Mesodermal cell (in vitro differentiated cells): ENCODE measurements at regions not wholly inside any gene's neighbourhood (a gene's known extent, or its start where the extent isn't known, plus 50 kb on each side); places are given as distances from the start of the nearest gene placed in this dataset.
A peak's percentile ranks its signal among the peaks of the same experiment; 100 is the strongest.

ENCODE experiments used
- H3K27ac ChIP-seq: 2 replicates; pipeline ENCODE4 v1.7.0; 2013; ENCODE audit warnings: mild to moderate bottlenecking, low read depth, low read length, moderate library complexity; ENCODE audit not compliant: severe bottlenecking
- H3K36me3 ChIP-seq: 2 replicates; pipeline ENCODE4 v1.7.1; 2013; ENCODE audit warnings: mild to moderate bottlenecking, low read length, moderate library complexity; ENCODE audit not compliant: control insufficient read depth, insufficient read depth
- H3K4me1 ChIP-seq: one replicate; pipeline ENCODE4 v1.7.1; 2013; ENCODE audit warnings: mild to moderate bottlenecking, low read length; ENCODE audit not compliant: insufficient read depth, control insufficient read depth, poor library complexity, severe bottlenecking
- H3K4me3 ChIP-seq: 2 replicates; pipeline ENCODE4 v1.7.0; 2013; ENCODE audit warnings: low read length, control low read depth, mild to moderate bottlenecking; ENCODE audit not compliant: insufficient read depth, poor library complexity, severe bottlenecking; ENCODE audit errors: extremely low read depth
- H3K9me3 ChIP-seq: 2 replicates; pipeline ENCODE4 v1.7.1; 2013; ENCODE audit warnings: mild to moderate bottlenecking, low read length, moderate library complexity; ENCODE audit not compliant: control insufficient read depth
- WGBS, 2 experiments: methylation state at CpG; one replicate each; pipeline ENCODE4 v1.1.5; 2013; ENCODE audit warnings: missing lambda C conversion rate in 2 of 2; ENCODE audit not compliant: insufficient coverage in 2 of 2; 5-methylcytosine and 5-hydroxymethylcytosine counted together

DNA sequence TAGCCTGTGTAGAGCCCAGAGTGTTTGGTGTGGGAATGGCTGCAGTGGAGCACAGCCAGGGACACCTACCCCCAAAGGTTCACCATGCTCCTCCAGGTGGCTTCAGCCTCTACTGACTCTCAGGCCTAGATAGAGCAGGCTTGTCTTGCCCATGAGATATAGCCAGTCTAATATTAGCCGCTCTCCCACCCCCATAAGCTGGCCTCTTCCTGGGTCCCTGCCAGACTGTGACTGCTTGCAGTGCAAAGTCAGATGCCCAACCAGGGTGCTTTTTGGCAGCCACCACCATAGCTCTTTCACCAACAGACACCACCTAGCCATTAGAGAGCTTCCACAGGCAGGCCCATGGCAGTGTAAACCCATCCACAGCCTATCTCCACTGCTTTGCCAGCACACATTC, 405.3 kb downstream of the MBD2 start:
- 86 to 100% methylated on average over 1 of the region's 1 CpG for WGBS, 2 experiments
- H3K27ac ChIP-seq: no peak overlapping the region
- no peak overlapping the region for H3K4me3 ChIP-seq
- no peaks in the 10 kb centered on the region for H3K4me1 ChIP-seq
- no peaks in the 10 kb centered on the region for H3K36me3 ChIP-seq
- H3K9me3 ChIP-seq: no peaks in the 10 kb centered on the region

GRCh38 chr18:53817976-53818950, 406.2 kb downstream of the MBD2 start:
- Histone ChIP-seq H3K27ac (no peak overlapping the region), H3K4me1 (no peaks in the 10 kb centered on the region), H3K36me3 (no peaks in the 10 kb centered on the region), H3K4me3 (no peak overlapping the region), H3K9me3 (no peaks in the 10 kb centered on the region)
- WGBS, 2 experiments: no CpG with 5 or more reads among the region's 1 CpG

- Histone ChIP-seq H3K9me3 (no peaks in the 10 kb centered on the region), H3K4me3 (no peak overlapping the region), H3K27ac (no peak overlapping the region), H3K4me1 (peaks cover 16% of the 10 kb centered on the region), H3K36me3 (no peaks in the 10 kb centered on the region)
- WGBS, 2 experiments: 100% methylated on average over 1 of the region's 2 CpGs
These were observed 424.3 kb downstream of the MBD2 start for GRCh38 chr18:53800171-53800570.

DNA sequence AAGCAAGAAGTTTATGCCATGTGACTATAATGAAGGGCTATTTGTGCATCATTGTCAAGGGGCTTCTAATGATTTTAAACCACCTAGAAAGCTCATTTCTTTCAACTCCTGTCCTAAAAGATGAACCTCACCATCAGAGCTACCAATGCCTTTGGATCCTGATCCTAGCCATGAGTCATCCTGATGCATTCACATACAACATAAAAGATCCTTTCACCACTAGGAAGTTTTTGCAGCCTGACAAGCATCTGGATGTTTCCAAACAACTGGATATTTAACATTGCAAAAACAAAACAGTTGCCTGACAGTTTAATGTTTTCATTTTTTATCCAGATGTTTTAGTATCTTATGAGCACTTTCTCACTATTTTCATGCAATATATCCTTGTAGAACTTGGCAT, 425.3 kb downstream of the MBD2 start:
- Histone ChIP-seq H3K4me1 (peaks cover 16% of the 10 kb centered on the region), H3K36me3 (no peaks in the 10 kb centered on the region), H3K9me3 (no peaks in the 10 kb centered on the region), H3K27ac (no peak overlapping the region), H3K4me3 (no peak overlapping the region)

- no peaks in the 10 kb centered on the region for H3K9me3 ChIP-seq
- peaks cover 16% of the 10 kb centered on the region for H3K4me1 ChIP-seq
These were observed 426.0 kb downstream of the MBD2 start for GRCh38 chr18:53798516-53798915.

GRCh38 chr18:53797998-53798495, 426.4 kb downstream of the MBD2 start:
- Histone ChIP-seq H3K27ac (no peak overlapping the region), H3K4me3 (no peak overlapping the region), H3K4me1 (peaks cover 16% of the 10 kb centered on the region), H3K9me3 (no peaks in the 10 kb centered on the region), H3K36me3 (no peaks in the 10 kb centered on the region)
- WGBS, 2 experiments: 67% methylated on average over 2 of the region's 2 CpGs

More at GRCh38 chr18:53798516-53798915, 426.0 kb downstream of the MBD2 start:
- no peak overlapping the region for H3K4me3 ChIP-seq
- 86 to 100% methylated on average over 1 of the region's 1 CpG for WGBS, 2 experiments
- no peak overlapping the region for H3K27ac ChIP-seq
- no peaks in the 10 kb centered on the region for H3K36me3 ChIP-seq

- WGBS, 2 experiments: 100% methylated on average over 1 of the region's 1 CpG; no CpG with 5 or more reads in 1 of the 2 experiments
- Histone ChIP-seq H3K27ac (peak overlapping the region; percentile 70), H3K9me3 (no peaks in the 10 kb centered on the region), H3K36me3 (no peaks in the 10 kb centered on the region), H3K4me3 (no peak overlapping the region), H3K4me1 (peaks cover 16% of the 10 kb centered on the region)
These were observed 428.3 kb downstream of the MBD2 start for GRCh38 chr18:53796040-53796729.

- H3K4me3 ChIP-seq: no peak overlapping the region
- no peaks in the 10 kb centered on the region for H3K9me3 ChIP-seq
- H3K4me1 ChIP-seq: peaks cover 16% of the 10 kb centered on the region
- H3K36me3 ChIP-seq: no peaks in the 10 kb centered on the region
- peak overlapping the region; percentile 8 for H3K27ac ChIP-seq
These were observed 428.9 kb downstream of the MBD2 start for GRCh38 chr18:53795610-53796009.

DNA sequence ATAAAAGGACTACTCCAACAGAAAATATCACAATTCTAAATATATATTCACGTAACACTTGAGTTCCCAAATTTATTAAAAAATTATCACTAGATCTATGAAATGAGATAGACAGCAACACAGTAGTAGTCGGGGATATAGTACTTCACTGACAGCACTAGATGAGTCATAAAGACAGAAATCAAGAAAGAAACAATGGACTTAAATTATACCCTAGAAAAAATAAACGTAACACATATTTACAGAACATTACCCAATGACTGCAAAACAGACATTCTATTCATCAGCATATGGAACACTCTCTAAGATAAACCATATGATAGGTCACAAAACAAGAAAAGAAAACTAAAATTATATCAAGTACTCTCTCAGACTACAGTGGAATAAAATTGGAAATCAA, 429.4 kb downstream of the MBD2 start:
- Histone ChIP-seq H3K27ac (no peak overlapping the region), H3K36me3 (no peaks in the 10 kb centered on the region), H3K9me3 (no peaks in the 10 kb centered on the region), H3K4me1 (peaks cover 16% of the 10 kb centered on the region), H3K4me3 (no peak overlapping the region)
- 87 to 100% methylated on average over 1 to 2 of the region's 3 CpGs for WGBS, 2 experiments

DNA sequence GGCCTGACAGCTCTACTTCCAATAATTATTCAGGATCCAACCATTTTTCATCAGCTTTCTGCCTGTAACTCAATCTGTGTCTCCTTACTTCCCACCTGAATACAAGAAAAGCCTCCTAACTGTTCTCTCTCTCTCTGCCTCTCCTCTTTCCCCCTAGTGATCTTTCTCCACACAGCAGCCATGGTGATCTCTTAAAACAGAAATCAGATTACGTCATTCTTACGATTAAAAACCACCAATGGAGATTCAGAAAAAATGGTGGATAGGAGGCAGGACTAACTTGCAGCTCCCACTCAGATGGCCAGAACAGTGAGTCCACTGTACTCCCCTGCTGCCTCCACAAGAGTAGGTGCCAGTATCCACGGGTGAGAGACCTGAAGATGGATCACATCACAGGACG, 431.7 kb downstream of the MBD2 start:
- H3K4me1 ChIP-seq: peaks cover 10% of the 10 kb centered on the region
- no peaks in the 10 kb centered on the region for H3K9me3 ChIP-seq
- H3K4me3 ChIP-seq: no peak overlapping the region
- no peaks in the 10 kb centered on the region for H3K36me3 ChIP-seq
- no peak overlapping the region for H3K27ac ChIP-seq
- 100% methylated on average over 1 of the region's 4 CpGs; no CpG with 5 or more reads in 1 of the 2 experiments for WGBS, 2 experiments

DNA sequence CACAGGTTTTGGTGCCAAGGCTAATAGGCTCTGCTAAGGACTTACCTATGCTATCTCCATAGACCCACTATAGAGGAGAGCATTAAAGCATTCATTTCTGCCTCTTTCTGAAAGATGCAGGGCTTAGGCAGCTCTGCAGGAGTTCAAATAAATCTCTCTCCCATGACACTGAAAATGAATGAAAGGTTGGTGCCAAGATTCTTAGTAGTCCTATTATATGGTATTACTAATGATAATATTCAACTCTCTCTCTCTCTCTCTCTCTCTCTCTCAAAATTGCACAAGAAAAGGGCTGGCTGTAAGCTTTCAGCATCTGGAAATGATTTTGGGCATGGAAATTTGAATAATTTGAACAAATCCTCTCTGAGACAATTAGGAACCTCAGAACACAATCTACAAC, 433.7 kb downstream of the MBD2 start:
- Histone ChIP-seq H3K27ac (no peak overlapping the region), H3K36me3 (no peaks in the 10 kb centered on the region), H3K4me1 (peaks cover 2% of the 10 kb centered on the region), H3K9me3 (no peaks in the 10 kb centered on the region), H3K4me3 (no peak overlapping the region)
